ENCODE measurements at regions not wholly inside any gene's neighbourhood (a gene's known extent, or its start where the extent isn't known, plus 50 kb on each side); places are given as distances from the start of the nearest gene placed in this dataset.

GRCh38 chr17:65393514-65393913, 167.9 kb downstream of the AXIN2 start:
- intact Hi-C loops (cut with micrococcal nuclease): no loop called here
- H2AFZ ChIP-seq (ENCODE audit: insufficient read depth, low read depth, low read length, poor library complexity, severe bottlenecking): no peak overlapping the region
- no peaks in the 10 kb centered on the region for H4K20me1 ChIP-seq (ENCODE audit: control insufficient read depth, insufficient read depth, low read length, poor library complexity, severe bottlenecking)
- no peak overlapping the region for H3K4me2 ChIP-seq (replicated peaks; ENCODE audit: low read depth, low read length, poor library complexity, severe bottlenecking)
- H3K4me3 Mint-ChIP-seq: no peak overlapping the region
- H3K9me3 ChIP-seq (ENCODE audit: control extremely low read depth in 1 of 3, control insufficient read depth in 2 of 3, insufficient read depth in 1 of 3, low read length in 2 of 3): no peaks in the 10 kb centered on the region
- H3K4me1 ChIP-seq (ENCODE audit: control insufficient read depth in 2 of 2, insufficient read depth in 2 of 2, low read length in 2 of 2): no peaks in the 10 kb centered on the region
- no peaks in the 10 kb centered on the region for H3K79me2 ChIP-seq (ENCODE audit: control insufficient read depth, insufficient read depth, low read length)
- H3K9ac ChIP-seq (ENCODE audit: low read length): no peak overlapping the region
- no peaks in the 10 kb centered on the region for H3K27me3 ChIP-seq (replicated peaks in 1 of 4; ENCODE audit: control extremely low read depth in 1 of 4, control insufficient read depth in 3 of 4, insufficient read depth in 4 of 4, low read length in 3 of 4)
- ChIA-PET CTCF (no interaction called here), POLR2A (no interaction called here)
- H3K4me3 ChIP-seq (ENCODE audit: control extremely low read depth in 1 of 5, extremely low read depth in 1 of 5, insufficient read depth in 1 of 5, low read depth in 2 of 5, low read length in 4 of 5): no peak overlapping the region
- DNase-seq (no peak), ATAC-seq (ENCODE audit: low read depth) (no peak)
- no peak overlapping the region for H3K27ac Mint-ChIP-seq
- no peaks in the 10 kb centered on the region for H3K36me3 ChIP-seq (replicated peaks in 1 of 2; ENCODE audit: control extremely low read depth in 1 of 2, control insufficient read depth in 1 of 2, extremely low read depth in 1 of 2, insufficient read depth in 2 of 2, low read length in 1 of 2)
- no peaks in the 10 kb centered on the region for H3K4me1 Mint-ChIP-seq
- H3K27me3 Mint-ChIP-seq: peaks cover 4% of the 10 kb centered on the region
- WGBS (ENCODE audit: insufficient coverage): no CpG with 5 or more reads among the region's 4 CpGs
- no peak overlapping the region for H3K27ac ChIP-seq (ENCODE audit: low read length in 2 of 2)
- no peaks in the 10 kb centered on the region for H3K9me3 Mint-ChIP-seq (ENCODE audit: insufficient read depth)
- no peak for TF ChIP-seq EZH2 (IDR thresholded peaks at IDR 0.05; ENCODE audit: borderline replicate concordance, insufficient read depth, low read depth, low read length, poor library complexity, severe bottlenecking)
- no peak for TF ChIP-seq CTCF (IDR thresholded peaks at IDR 0.05)

- no peaks in the 10 kb centered on the region for H4K20me1 ChIP-seq (ENCODE audit: control insufficient read depth, insufficient read depth, low read length, poor library complexity, severe bottlenecking)
- TF ChIP-seq EZH2 (IDR thresholded peaks at IDR 0.05; ENCODE audit: borderline replicate concordance, insufficient read depth, low read depth, low read length, poor library complexity, severe bottlenecking) (no peak), CTCF (IDR thresholded peaks at IDR 0.05) (no peak)
- H3K4me1 ChIP-seq (ENCODE audit: control insufficient read depth in 2 of 2, insufficient read depth in 2 of 2, low read length in 2 of 2): no peaks in the 10 kb centered on the region
- no peaks in the 10 kb centered on the region for H3K36me3 ChIP-seq (replicated peaks in 1 of 2; ENCODE audit: control extremely low read depth in 1 of 2, control insufficient read depth in 1 of 2, extremely low read depth in 1 of 2, insufficient read depth in 2 of 2, low read length in 1 of 2)
- peaks cover 0 to 3% (median 0%) of the 10 kb centered on the region in 4 experiments for H3K27me3 ChIP-seq (replicated peaks in 1 of 4; ENCODE audit: control extremely low read depth in 1 of 4, control insufficient read depth in 3 of 4, insufficient read depth in 4 of 4, low read length in 3 of 4)
- H3K4me1 Mint-ChIP-seq: no peaks in the 10 kb centered on the region
- no peaks in the 10 kb centered on the region for H3K79me2 ChIP-seq (ENCODE audit: control insufficient read depth, insufficient read depth, low read length)
- POLR2A ChIA-PET: no interaction called here
- H3K4me3 ChIP-seq (ENCODE audit: control extremely low read depth in 1 of 5, extremely low read depth in 1 of 5, insufficient read depth in 1 of 5, low read depth in 2 of 5, low read length in 4 of 5): no peak overlapping the region
- H3K27me3 Mint-ChIP-seq: peaks cover 4% of the 10 kb centered on the region
- no peak for DNase-seq
- intact Hi-C loops (cut with micrococcal nuclease): no loop called here
- H3K9me3 Mint-ChIP-seq (ENCODE audit: insufficient read depth): no peaks in the 10 kb centered on the region
- ATAC-seq (ENCODE audit: low read depth): no peak
- H2AFZ ChIP-seq (ENCODE audit: insufficient read depth, low read depth, low read length, poor library complexity, severe bottlenecking): no peak overlapping the region
- CTCF ChIA-PET: no interaction called here
- no peak overlapping the region for H3K4me2 ChIP-seq (replicated peaks; ENCODE audit: low read depth, low read length, poor library complexity, severe bottlenecking)
- peaks cover 0 to 3% (median 0%) of the 10 kb centered on the region in 3 donors for H3K9me3 ChIP-seq (ENCODE audit: control extremely low read depth in 1 of 3, control insufficient read depth in 2 of 3, insufficient read depth in 1 of 3, low read length in 2 of 3)
- no peak overlapping the region for H3K27ac Mint-ChIP-seq
- H3K27ac ChIP-seq (ENCODE audit: low read length in 2 of 2): no peak overlapping the region
- H3K4me3 Mint-ChIP-seq: no peak overlapping the region
- WGBS (ENCODE audit: insufficient coverage): 94% methylated on average over 2 of the region's 4 CpGs
- no peak overlapping the region for H3K9ac ChIP-seq (ENCODE audit: low read length)
Measured at GRCh38 chr17:65389949-65390348, 171.5 kb downstream of the AXIN2 start.
